Pancreas (tissue), 10 donors: ENCODE measurements at regions not wholly inside any gene's neighbourhood (a gene's known extent, or its start where the extent isn't known, plus 50 kb on each side); places are given as distances from the start of the nearest gene placed in this dataset.
"Not testable (repeated sequence)": the region's sequence is repeated elsewhere in the genome, so short reads cannot be mapped to it uniquely, and the experiment has no call there.

Source experiments
- ATAC-seq, 4 donors: fragments of 200-7000 bp; cut with Tn5 transposase; one replicate each; pipeline versions ENCODE4 v1.8.0 to v1.9.1; 2020; ENCODE audit warnings: mild to moderate bottlenecking in 4 of 4, moderate library complexity in 4 of 4
- DNase-seq, 6 donors: peaks; one replicate each; pipeline ENCODE4 v3.0.0-alpha.2; 2020
- FAIRE-seq: peaks from 2 replicates; lab custom pipeline; 2012; peaks lifted over from hg19 to GRCh38; lab: Jason Lieb, UNC
- H3K27ac ChIP-seq, 4 donors: fragments of 200-600 bp; sonication (generic); 1 replicate in 3 of 4; 2 replicates in 1 of 4; pipeline versions ENCODE4 v1.5.0 to v1.8.0; 2020
- H3K27me3 ChIP-seq, 4 donors: fragments of 200-600 bp; one replicate each; pipeline ENCODE4 v1.8.0; 2021
- H3K36me3 ChIP-seq, 3 donors: fragments of 200-600 bp; sonication (generic) in 1 of 3; one replicate each; pipeline versions ENCODE4 v1.5.0 to v1.8.0; 2020 to 2021
- H3K4me1 ChIP-seq, 3 donors: fragments of 200-600 bp; one replicate each; pipeline ENCODE4 v1.8.0; 2021
- H3K4me3 ChIP-seq, 4 donors: fragments of 200-600 bp; sonication (generic) in 2 of 4; one replicate each; pipeline versions ENCODE4 v1.5.0 to v1.8.0; 2020 to 2021
- H3K9me3 ChIP-seq, 4 donors: fragments of 200-600 bp; one replicate each; pipeline ENCODE4 v1.8.0; 2021
- WGBS, 2 donors: extraction: QIAGEN DNeasy Blood & Tissue Kit; methylation state at CpG; one replicate each; pipeline ENCODE4 v1.1.7; 2013; 5-methylcytosine and 5-hydroxymethylcytosine counted together
- intact Hi-C, 3 donors: fragments of 100-400 bp; cut with DNase I; formaldehyde crosslinking; loops; one replicate each; pipeline versions ENCODE4 v1.11.1 to v1.14.2; 2022
- TF ChIP-seq, protein P1 (sequence below), 4 donors: fragments of 200-600 bp; sonication (generic) in 3 of 4; IDR thresholded peaks; one replicate each; pipeline versions ENCODE4 v1.5.0 to v1.8.0; 2021; ENCODE audit warnings: antibody characterized with exemption in 4 of 4
- donor health status: healthy with polysubstance abuse.
- donor health status: DM: no; HTN: no; CAD: no; lungs with moderate emphysema.
- donor health status: DM: no; HTN: no; CAD: no.
- donor health status: control.
- donor health status: control.
- donor health status: Bipolar disorder and iron deficiency.
- donor health status: DM: yes; HTN: yes; CAD: no.
- donor health status: DM: no; HTN: no; CAD: no.
- donor health status: DM: no; HTN: no; CAD: no.
- donor health status: DM: yes; HTN: yes; CAD: no.

GRCh38 chr6:13874191-13874549, 50.6 kb upstream of the RNF182 start:
- peak overlapping the region; percentile 53 to 86 (median 71) for H3K27ac ChIP-seq
- no peak for FAIRE-seq
- TF ChIP-seq, protein P1, sequence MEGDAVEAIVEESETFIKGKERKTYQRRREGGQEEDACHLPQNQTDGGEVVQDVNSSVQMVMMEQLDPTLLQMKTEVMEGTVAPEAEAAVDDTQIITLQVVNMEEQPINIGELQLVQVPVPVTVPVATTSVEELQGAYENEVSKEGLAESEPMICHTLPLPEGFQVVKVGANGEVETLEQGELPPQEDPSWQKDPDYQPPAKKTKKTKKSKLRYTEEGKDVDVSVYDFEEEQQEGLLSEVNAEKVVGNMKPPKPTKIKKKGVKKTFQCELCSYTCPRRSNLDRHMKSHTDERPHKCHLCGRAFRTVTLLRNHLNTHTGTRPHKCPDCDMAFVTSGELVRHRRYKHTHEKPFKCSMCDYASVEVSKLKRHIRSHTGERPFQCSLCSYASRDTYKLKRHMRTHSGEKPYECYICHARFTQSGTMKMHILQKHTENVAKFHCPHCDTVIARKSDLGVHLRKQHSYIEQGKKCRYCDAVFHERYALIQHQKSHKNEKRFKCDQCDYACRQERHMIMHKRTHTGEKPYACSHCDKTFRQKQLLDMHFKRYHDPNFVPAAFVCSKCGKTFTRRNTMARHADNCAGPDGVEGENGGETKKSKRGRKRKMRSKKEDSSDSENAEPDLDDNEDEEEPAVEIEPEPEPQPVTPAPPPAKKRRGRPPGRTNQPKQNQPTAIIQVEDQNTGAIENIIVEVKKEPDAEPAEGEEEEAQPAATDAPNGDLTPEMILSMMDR (IDR thresholded peaks at IDR 0.05) = no peak
- DNase-seq = no peak
- H3K9me3 ChIP-seq = no peaks in the 10 kb centered on the region
- H3K27me3 ChIP-seq = no peaks in the 10 kb centered on the region
- no peaks in the 10 kb centered on the region for H3K36me3 ChIP-seq
- 82 to 85% methylated on average over 8 of the region's 8 CpGs for WGBS, 2 donors
- intact Hi-C loops = loop anchor here in 1 of 3 donors (10.0 kb wide), 1 partner anchor 59 kb away; the partner anchor contains the start of gene MCUR1
- peak overlapping the region; percentile 18 to 58 (median 44) for H3K4me3 ChIP-seq
- peaks cover 0 to 3% (median 0%) of the 10 kb centered on the region in 3 donors for H3K4me1 ChIP-seq
- no peak for ATAC-seq

- peak; percentile 82 to 94 (median 92) for ATAC-seq
- 2 to 3% methylated on average over 40 to 49 of the region's 49 CpGs for WGBS, 2 donors
- Histone ChIP-seq H3K4me1 (peaks cover 0 to 3% (median 0%) of the 10 kb centered on the region in 3 donors), H3K27ac (peak overlapping the region; percentile 53 to 86 (median 71)), H3K36me3 (no peaks in the 10 kb centered on the region), H3K27me3 (no peaks in the 10 kb centered on the region), H3K4me3 (peak overlapping the region; percentile 18 to 58 (median 44)), H3K9me3 (no peaks in the 10 kb centered on the region)
- peak; percentile 66 to 91 (median 81) for DNase-seq
- no peak for FAIRE-seq
- TF ChIP-seq, protein P1 (IDR thresholded peaks at IDR 0.05) = peak in 3 of 4 donors; percentile 38 to 63 (median 61)
- intact Hi-C loops = loop anchor here in 1 of 3 donors (10.0 kb wide), 1 partner anchor 59 kb away; the partner anchor contains the start of gene MCUR1
Observed at GRCh38 chr6:13873288-13874190, 51.2 kb upstream of the RNF182 start.

DNA sequence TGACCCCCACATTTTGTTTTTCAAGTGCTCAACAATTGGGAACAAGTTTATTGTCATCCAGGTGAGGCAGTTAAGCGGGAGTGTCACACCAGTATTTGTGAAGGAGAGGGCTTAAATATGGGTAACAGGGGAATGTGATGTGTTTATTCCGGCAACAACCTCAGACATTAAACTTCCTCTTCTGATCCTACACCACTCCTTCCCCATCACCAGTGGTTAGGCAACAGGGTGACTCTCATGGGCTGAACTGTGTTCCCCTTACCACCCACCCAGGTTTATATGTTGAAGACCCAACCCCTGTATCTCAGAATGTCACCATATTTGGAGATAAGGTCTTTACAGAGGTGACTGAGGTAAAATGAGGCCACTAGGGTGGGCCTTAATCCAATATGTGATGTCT, 52.1 kb upstream of the RNF182 start:
- peak overlapping the region in 3 of 4 donors; percentile 69 to 86 (median 73) for H3K27ac ChIP-seq
- DNase-seq = no peak
- H3K4me1 ChIP-seq = peaks cover 0 to 3% (median 0%) of the 10 kb centered on the region in 3 donors

GRCh38 chr6:13872006-13872405, 52.7 kb upstream of the RNF182 start:
- DNase-seq = peak in 1 of 6 donors; percentile 64
- H3K27me3 ChIP-seq, H3K27ac ChIP-seq, H3K36me3 ChIP-seq, FAIRE-seq, H3K9me3 ChIP-seq, H3K4me1 ChIP-seq, H3K4me3 ChIP-seq, ATAC-seq: not testable (repeated sequence)
- WGBS, 2 donors = 96 to 100% methylated on average over 6 to 23 of the region's 23 CpGs
- intact Hi-C loops = loop anchor here in 1 of 3 donors (10.0 kb wide), 1 partner anchor 57 kb away; the partner anchor contains the start of gene MCUR1

More for the DNA sequence above, 52.1 kb upstream of the RNF182 start:
- no peak for FAIRE-seq
- Histone ChIP-seq H3K27me3 (no peaks in the 10 kb centered on the region), H3K4me3 (no peak overlapping the region), H3K9me3 (no peaks in the 10 kb centered on the region), H3K36me3 (no peaks in the 10 kb centered on the region)
- intact Hi-C loops = loop anchor here in 1 of 3 donors (10.0 kb wide), 1 partner anchor 58 kb away; the partner anchor contains the start of gene MCUR1
- ATAC-seq = peak in 1 of 4 donors; percentile 19
- 92 to 95% methylated on average over 2 of the region's 2 CpGs for WGBS, 2 donors
- TF ChIP-seq, protein P1 (IDR thresholded peaks at IDR 0.05) = no peak

DNA sequence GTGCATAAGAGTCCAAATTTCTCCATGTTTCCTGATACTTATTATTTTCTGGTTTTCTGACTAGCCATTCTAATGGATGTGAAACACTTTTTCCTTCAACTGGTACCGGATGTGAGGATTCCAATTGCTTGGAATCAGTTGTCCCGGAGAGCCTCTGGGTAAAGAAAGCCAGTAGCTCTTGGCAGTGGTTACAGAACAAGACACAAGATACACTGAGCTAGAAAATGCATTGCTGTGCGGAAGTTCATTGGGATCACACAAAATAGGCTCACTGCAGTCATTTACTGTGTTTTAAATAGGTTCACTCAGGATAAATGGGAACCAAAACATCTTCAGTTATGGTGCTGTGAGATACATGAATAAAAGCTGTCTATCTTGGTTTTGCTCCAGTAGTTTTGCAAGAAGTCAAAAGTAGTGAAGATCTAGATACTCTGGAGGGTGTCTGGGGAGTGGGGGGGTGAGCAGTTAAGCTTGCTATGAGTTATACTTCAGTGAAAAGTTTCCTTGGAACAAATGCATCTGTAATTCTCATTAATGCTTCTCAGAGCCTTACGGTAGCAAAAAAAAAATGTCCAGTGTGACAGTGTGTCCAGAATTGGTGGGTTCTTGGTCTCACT, 54.4 kb upstream of the RNF182 start:
- no peak for ATAC-seq
- DNase-seq = no peak
- WGBS, 2 donors = 71 to 85% methylated on average over 4 of the region's 4 CpGs
- no peak for FAIRE-seq
- peaks cover 0 to 3% (median 0%) of the 10 kb centered on the region in 3 donors for H3K4me1 ChIP-seq
- H3K36me3 ChIP-seq = no peaks in the 10 kb centered on the region
- H3K27ac ChIP-seq = no peak overlapping the region
- no peaks in the 10 kb centered on the region for H3K27me3 ChIP-seq
- H3K9me3 ChIP-seq = no peaks in the 10 kb centered on the region
- H3K4me3 ChIP-seq = no peak overlapping the region
- TF ChIP-seq, protein P1 (IDR thresholded peaks at IDR 0.05) = no peak
- intact Hi-C loops = loop anchor here in 1 of 3 donors (10.0 kb wide), 1 partner anchor 56 kb away; the partner anchor contains the start of gene MCUR1
